ENCODE measurements at regions not wholly inside any gene's neighbourhood (a gene's known extent, or its start where the extent isn't known, plus 50 kb on each side); places are given as distances from the start of the nearest gene placed in this dataset.
"Not testable (repeated sequence)": the region's sequence is repeated elsewhere in the genome, so short reads cannot be mapped to it uniquely, and the experiment has no call there.

- not testable (repeated sequence) for H3K9ac ChIP-seq (ENCODE audit: low read length in 5 of 5); H3K27me3 ChIP-seq (ENCODE audit: control insufficient read depth in 5 of 5, insufficient read depth in 4 of 5, low read length in 5 of 5); H3K4me1 ChIP-seq (ENCODE audit: control insufficient read depth in 5 of 5, insufficient read depth in 5 of 5, low read length in 5 of 5); H3K27ac ChIP-seq (ENCODE audit: low read depth, low read length); H3K36me3 ChIP-seq (ENCODE audit: control insufficient read depth in 5 of 5, insufficient read depth in 5 of 5, low read length in 5 of 5); H3K4me3 ChIP-seq (ENCODE audit: low read depth in 1 of 5, low read length in 5 of 5); H3K9me3 ChIP-seq (ENCODE audit: control insufficient read depth in 5 of 5, low read length in 5 of 5)
These were observed 302.1 kb upstream of the PLGLB2 start for GRCh38 chr2:87445613-87446312.

GRCh38 chr2:87446313-87446696 lies 301.6 kb upstream of the PLGLB2 start:
- H3K4me1 ChIP-seq (ENCODE audit: control insufficient read depth in 5 of 5, insufficient read depth in 5 of 5, low read length in 5 of 5); H3K9ac ChIP-seq (ENCODE audit: low read length in 5 of 5); H3K4me3 ChIP-seq (ENCODE audit: low read depth in 1 of 5, low read length in 5 of 5); H3K27ac ChIP-seq (ENCODE audit: low read depth, low read length); H3K9me3 ChIP-seq (ENCODE audit: control insufficient read depth in 5 of 5, low read length in 5 of 5); H3K36me3 ChIP-seq (ENCODE audit: control insufficient read depth in 5 of 5, insufficient read depth in 5 of 5, low read length in 5 of 5); H3K27me3 ChIP-seq (ENCODE audit: control insufficient read depth in 5 of 5, insufficient read depth in 4 of 5, low read length in 5 of 5): not testable (repeated sequence)

- not testable (repeated sequence) for H3K36me3 ChIP-seq (ENCODE audit: control insufficient read depth in 5 of 5, insufficient read depth in 5 of 5, low read length in 5 of 5); H3K9ac ChIP-seq (ENCODE audit: low read length in 5 of 5); H3K4me3 ChIP-seq (ENCODE audit: low read depth in 1 of 5, low read length in 5 of 5); H3K9me3 ChIP-seq (ENCODE audit: control insufficient read depth in 5 of 5, low read length in 5 of 5); H3K27ac ChIP-seq (ENCODE audit: low read depth, low read length); H3K27me3 ChIP-seq (ENCODE audit: control insufficient read depth in 5 of 5, insufficient read depth in 4 of 5, low read length in 5 of 5)
- H3K4me1 ChIP-seq (ENCODE audit: control insufficient read depth in 5 of 5, insufficient read depth in 5 of 5, low read length in 5 of 5) = peaks cover 0 to 14% (median 3%) of the 10 kb centered on the region in 5 donors
These were observed 298.4 kb upstream of the PLGLB2 start for GRCh38 chr2:87449462-87449980.

GRCh38 chr2:87452193-87452592 lies 295.7 kb upstream of the PLGLB2 start:
- H3K4me1 ChIP-seq (ENCODE audit: control insufficient read depth in 5 of 5, insufficient read depth in 5 of 5, low read length in 5 of 5) = peaks cover 0 to 19% (median 3%) of the 10 kb centered on the region in 5 donors
- H3K36me3 ChIP-seq (ENCODE audit: control insufficient read depth in 5 of 5, insufficient read depth in 5 of 5, low read length in 5 of 5); H3K9me3 ChIP-seq (ENCODE audit: control insufficient read depth in 5 of 5, low read length in 5 of 5); H3K27ac ChIP-seq (ENCODE audit: low read depth, low read length); H3K27me3 ChIP-seq (ENCODE audit: control insufficient read depth in 5 of 5, insufficient read depth in 4 of 5, low read length in 5 of 5); H3K4me3 ChIP-seq (ENCODE audit: low read depth in 1 of 5, low read length in 5 of 5); H3K9ac ChIP-seq (ENCODE audit: low read length in 5 of 5): not testable (repeated sequence)

GRCh38 chr2:87452861-87453260 lies 295.0 kb upstream of the PLGLB2 start:
- not testable (repeated sequence) for H3K9ac ChIP-seq (ENCODE audit: low read length in 5 of 5); H3K36me3 ChIP-seq (ENCODE audit: control insufficient read depth in 5 of 5, insufficient read depth in 5 of 5, low read length in 5 of 5); H3K4me3 ChIP-seq (ENCODE audit: low read depth in 1 of 5, low read length in 5 of 5); H3K9me3 ChIP-seq (ENCODE audit: control insufficient read depth in 5 of 5, low read length in 5 of 5); H3K27me3 ChIP-seq (ENCODE audit: control insufficient read depth in 5 of 5, insufficient read depth in 4 of 5, low read length in 5 of 5); H3K27ac ChIP-seq (ENCODE audit: low read depth, low read length)
- peaks cover 0 to 21% (median 3%) of the 10 kb centered on the region in 5 donors for H3K4me1 ChIP-seq (ENCODE audit: control insufficient read depth in 5 of 5, insufficient read depth in 5 of 5, low read length in 5 of 5)

- Histone ChIP-seq H3K4me1 (ENCODE audit: control insufficient read depth in 5 of 5, insufficient read depth in 5 of 5, low read length in 5 of 5) (peaks cover 1 to 27% (median 3%) of the 10 kb centered on the region in 5 donors), H3K27ac (ENCODE audit: low read depth, low read length) (peak overlapping the region; percentile 77)
- not testable (repeated sequence) for H3K9me3 ChIP-seq (ENCODE audit: control insufficient read depth in 5 of 5, low read length in 5 of 5); H3K36me3 ChIP-seq (ENCODE audit: control insufficient read depth in 5 of 5, insufficient read depth in 5 of 5, low read length in 5 of 5); H3K4me3 ChIP-seq (ENCODE audit: low read depth in 1 of 5, low read length in 5 of 5); H3K27me3 ChIP-seq (ENCODE audit: control insufficient read depth in 5 of 5, insufficient read depth in 4 of 5, low read length in 5 of 5); H3K9ac ChIP-seq (ENCODE audit: low read length in 5 of 5)
These were observed 293.9 kb upstream of the PLGLB2 start for GRCh38 chr2:87453965-87454364.

- not testable (repeated sequence) for H3K27me3 ChIP-seq (ENCODE audit: control insufficient read depth in 5 of 5, insufficient read depth in 4 of 5, low read length in 5 of 5); H3K4me3 ChIP-seq (ENCODE audit: low read depth in 1 of 5, low read length in 5 of 5); H3K9me3 ChIP-seq (ENCODE audit: control insufficient read depth in 5 of 5, low read length in 5 of 5); H3K36me3 ChIP-seq (ENCODE audit: control insufficient read depth in 5 of 5, insufficient read depth in 5 of 5, low read length in 5 of 5)
- Histone ChIP-seq H3K9ac (ENCODE audit: low read length in 5 of 5) (peak overlapping the region in 1 of 5 donors; percentile 40), H3K4me1 (ENCODE audit: control insufficient read depth in 5 of 5, insufficient read depth in 5 of 5, low read length in 5 of 5) (peaks cover 1 to 27% (median 3%) of the 10 kb centered on the region in 5 donors), H3K27ac (ENCODE audit: low read depth, low read length) (peak overlapping the region; percentile 77)
These were observed 293.5 kb upstream of the PLGLB2 start for GRCh38 chr2:87454421-87454820.

- Histone ChIP-seq H3K9ac (ENCODE audit: low read length in 5 of 5) (peak overlapping the region in 3 of 5 donors; percentile 30 to 69 (median 46)), H3K4me1 (ENCODE audit: control insufficient read depth in 5 of 5, insufficient read depth in 5 of 5, low read length in 5 of 5) (peaks cover 1 to 27% (median 3%) of the 10 kb centered on the region in 5 donors), H3K27ac (ENCODE audit: low read depth, low read length) (peak overlapping the region; percentile 62), H3K4me3 (ENCODE audit: low read depth in 1 of 5, low read length in 5 of 5) (peak overlapping the region; percentile 51 to 73 (median 59))
- H3K9me3 ChIP-seq (ENCODE audit: control insufficient read depth in 5 of 5, low read length in 5 of 5); H3K27me3 ChIP-seq (ENCODE audit: control insufficient read depth in 5 of 5, insufficient read depth in 4 of 5, low read length in 5 of 5); H3K36me3 ChIP-seq (ENCODE audit: control insufficient read depth in 5 of 5, insufficient read depth in 5 of 5, low read length in 5 of 5): not testable (repeated sequence)
These were observed 292.6 kb upstream of the PLGLB2 start for GRCh38 chr2:87455209-87455853.

GRCh38 chr2:87455854-87456249 lies 292.0 kb upstream of the PLGLB2 start:
- H3K27ac ChIP-seq (ENCODE audit: low read depth, low read length) = peak overlapping the region; percentile 62
- not testable (repeated sequence) for H3K27me3 ChIP-seq (ENCODE audit: control insufficient read depth in 5 of 5, insufficient read depth in 4 of 5, low read length in 5 of 5); H3K36me3 ChIP-seq (ENCODE audit: control insufficient read depth in 5 of 5, insufficient read depth in 5 of 5, low read length in 5 of 5); H3K9me3 ChIP-seq (ENCODE audit: control insufficient read depth in 5 of 5, low read length in 5 of 5)
- H3K9ac ChIP-seq (ENCODE audit: low read length in 5 of 5) = peak overlapping the region in 3 of 5 donors; percentile 30 to 69 (median 46)
- H3K4me1 ChIP-seq (ENCODE audit: control insufficient read depth in 5 of 5, insufficient read depth in 5 of 5, low read length in 5 of 5) = peaks cover 1 to 27% (median 3%) of the 10 kb centered on the region in 5 donors
- H3K4me3 ChIP-seq (ENCODE audit: low read depth in 1 of 5, low read length in 5 of 5) = peak overlapping the region; percentile 51 to 73 (median 59)

- peaks cover 1 to 27% (median 3%) of the 10 kb centered on the region in 5 donors for H3K4me1 ChIP-seq (ENCODE audit: control insufficient read depth in 5 of 5, insufficient read depth in 5 of 5, low read length in 5 of 5)
- not testable (repeated sequence) for H3K9me3 ChIP-seq (ENCODE audit: control insufficient read depth in 5 of 5, low read length in 5 of 5); H3K36me3 ChIP-seq (ENCODE audit: control insufficient read depth in 5 of 5, insufficient read depth in 5 of 5, low read length in 5 of 5); H3K27me3 ChIP-seq (ENCODE audit: control insufficient read depth in 5 of 5, insufficient read depth in 4 of 5, low read length in 5 of 5)
- peak overlapping the region; percentile 30 for H3K27ac ChIP-seq (ENCODE audit: low read depth, low read length)
- peak overlapping the region in 3 of 5 donors; percentile 58 to 68 (median 60) for H3K9ac ChIP-seq (ENCODE audit: low read length in 5 of 5)
- H3K4me3 ChIP-seq (ENCODE audit: low read depth in 1 of 5, low read length in 5 of 5) = peak overlapping the region; percentile 42 to 83 (median 56)
These were observed 291.3 kb upstream of the PLGLB2 start for GRCh38 chr2:87456477-87457128.

All from subcutaneous abdominal adipose tissue (tissue), 5 donors.